Naive thymus-derived CD4-positive, alpha-beta T cell (primary cell): ENCODE measurements at regions not wholly inside any gene's neighbourhood (a gene's known extent, or its start where the extent isn't known, plus 50 kb on each side); places are given as distances from the start of the nearest gene placed in this dataset.

Source experiments
- ATAC-seq: fragments of 150-1000 bp; cut with Tn5 transposase; 2 replicates; pipeline ENCODE4 v1.10.0; 2021; ENCODE audit warnings: mild to moderate bottlenecking, moderate library complexity
- CTCF ChIA-PET: fragments of 350-600 bp; sonication (Branson Sonifier 250); formaldehyde crosslinking; loops from one replicate; lab custom pipeline; 2021; ENCODE audit warnings: antibody characterized with exemption; lab: Charles Lee
- POLR2A ChIA-PET: fragments of 350-600 bp; sonication (Branson Sonifier 250); formaldehyde crosslinking; loops from one replicate; lab custom pipeline; 2021; ENCODE audit warnings: antibody characterized with exemption, inconsistent platforms; lab: Charles Lee
- DNase-seq, 9 donors: peaks; one replicate each; pipeline versions ENCODE4 v3.0.0 to v3.0.0-alpha.2; 2020 to 2022; ENCODE audit warnings: mixed read lengths in 1 of 9
- H3K27ac ChIP-seq: one replicate; pipeline ENCODE4 v1.7.0; 2013; ENCODE audit warnings: mild to moderate bottlenecking, low read depth, low read length, moderate library complexity
- H3K27me3 ChIP-seq, 2 donors: one replicate each; pipeline ENCODE4 v1.7.0; 2013; ENCODE audit warnings: low read length in 2 of 2, mild to moderate bottlenecking in 2 of 2, moderate library complexity in 2 of 2; ENCODE audit not compliant: control insufficient read depth in 2 of 2, insufficient read depth in 2 of 2
- H3K36me3 ChIP-seq, 3 experiments: 1 replicate in 2 of 3; 2 replicates in 1 of 3; pipeline ENCODE4 v1.7.0; 2013; ENCODE audit warnings: low read length in 3 of 3, mild to moderate bottlenecking in 3 of 3, moderate library complexity in 1 of 3; ENCODE audit not compliant: insufficient read depth in 3 of 3, control insufficient read depth in 2 of 3
- H3K4me1 ChIP-seq, 2 donors: one replicate each; pipeline ENCODE4 v1.7.0; 2013; ENCODE audit warnings: low read length in 2 of 2, mild to moderate bottlenecking in 2 of 2, moderate library complexity in 1 of 2; ENCODE audit not compliant: control insufficient read depth in 2 of 2, insufficient read depth in 2 of 2
- H3K4me3 ChIP-seq: 2 replicates; pipeline ENCODE4 v1.7.0; 2013; ENCODE audit warnings: mild to moderate bottlenecking, low read length
- H3K9me3 ChIP-seq, 3 experiments: 1 replicate in 2 of 3; 2 replicates in 1 of 3; pipeline ENCODE4 v1.7.0; 2013; ENCODE audit warnings: low read length in 3 of 3; ENCODE audit not compliant: control insufficient read depth in 2 of 3
- H3K27ac Mint-ChIP-seq, 9 donors: one replicate each; pipeline ENCODE4 v1.8.0; 2020 to 2022; ENCODE audit warnings: mixed read lengths in 9 of 9, mild to moderate bottlenecking in 8 of 9, moderate library complexity in 5 of 9, inconsistent platforms in 2 of 9
- H3K27me3 Mint-ChIP-seq, 5 donors: one replicate each; pipeline ENCODE4 v1.8.0; 2021 to 2022; ENCODE audit warnings: mixed read lengths in 5 of 5, mild to moderate bottlenecking in 1 of 5
- H3K36me3 Mint-ChIP-seq, 5 donors: one replicate each; pipeline ENCODE4 v1.8.0; 2020 to 2022; ENCODE audit warnings: mixed read lengths in 5 of 5, mild to moderate bottlenecking in 3 of 5, inconsistent platforms in 1 of 5
- H3K4me1 Mint-ChIP-seq, 7 donors: one replicate each; pipeline ENCODE4 v1.8.0; 2020 to 2022; ENCODE audit warnings: mixed read lengths in 7 of 7, mild to moderate bottlenecking in 3 of 7, inconsistent platforms in 1 of 7
- H3K4me3 Mint-ChIP-seq, 10 donors: one replicate each; pipeline ENCODE4 v1.8.0; 2020 to 2022; ENCODE audit warnings: mild to moderate bottlenecking in 10 of 10, mixed read lengths in 10 of 10, moderate library complexity in 6 of 10, inconsistent platforms in 2 of 10
- H3K9me3 Mint-ChIP-seq, 11 donors: one replicate each; pipeline ENCODE4 v1.8.0; 2020 to 2022; ENCODE audit warnings: mixed read lengths in 11 of 11, mild to moderate bottlenecking in 4 of 11, inconsistent platforms in 1 of 11, moderate library complexity in 1 of 11
- intact Hi-C, 2 donors: fragments of 100-400 bp; cut with micrococcal nuclease; formaldehyde crosslinking; loops; one replicate each; pipeline ENCODE4 v1.15.1; 2023

DNA sequence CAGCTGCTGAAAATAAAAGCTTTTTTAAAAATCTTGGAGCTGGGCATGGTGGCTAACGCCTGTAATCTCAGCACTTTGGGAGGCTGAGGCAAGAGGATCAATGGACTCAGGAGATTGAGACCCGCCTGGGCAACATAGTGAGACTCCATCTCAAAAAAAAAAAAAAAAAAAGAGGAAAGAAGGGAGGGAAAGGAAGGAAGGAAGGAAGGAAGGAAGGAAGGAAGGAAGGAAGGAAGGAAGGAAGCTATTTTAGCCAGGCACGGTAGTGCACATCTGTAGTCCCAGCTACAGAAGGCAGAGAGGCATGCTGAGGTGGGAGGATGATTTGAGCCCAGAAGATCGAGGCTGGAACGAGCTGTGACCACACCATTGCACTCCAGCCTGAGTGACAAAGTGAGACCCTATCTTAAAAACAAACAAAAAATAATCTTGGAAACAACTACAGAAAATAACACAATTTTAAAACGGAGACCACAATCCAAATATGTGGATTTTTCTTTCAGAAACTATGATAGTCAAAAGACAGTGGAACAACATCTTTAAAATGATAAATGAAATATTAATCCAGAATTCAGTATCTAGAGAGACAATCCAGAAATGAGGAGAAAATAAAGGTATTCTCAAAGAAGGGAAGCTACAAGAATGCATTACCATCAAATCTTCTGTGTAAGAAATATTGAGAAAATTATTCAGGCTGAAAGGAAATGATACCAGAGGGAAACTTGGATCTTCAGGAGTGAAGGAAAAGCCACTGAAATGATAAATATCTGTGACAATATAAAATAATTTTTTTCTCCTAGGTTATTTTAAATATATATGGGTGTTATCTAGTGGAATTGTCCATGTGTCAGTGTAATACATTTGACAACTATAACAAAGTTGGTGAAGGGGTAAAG lies 182.0 kb downstream of the GPX5 start:
- peak overlapping the region in 1 of 9 donors; percentile 15 for H3K27ac Mint-ChIP-seq
- H3K36me3 Mint-ChIP-seq = peaks cover 3 to 26% (median 6%) of the 10 kb centered on the region in 5 donors
- H3K9me3 Mint-ChIP-seq = peaks cover 3 to 69% (median 34%) of the 10 kb centered on the region in 11 donors
- H3K4me3 ChIP-seq = no peak overlapping the region
- intact Hi-C loops = no loop called here
- H3K36me3 ChIP-seq = no peaks in the 10 kb centered on the region
- ChIA-PET POLR2A (no interaction called here), CTCF (no interaction called here)
- ATAC-seq (no peak), DNase-seq (no peak)
- peaks cover 0 to 13% (median 11%) of the 10 kb centered on the region in 7 donors for H3K4me1 Mint-ChIP-seq
- peaks cover 4 to 9% of the 10 kb centered on the region in 2 donors for H3K27me3 ChIP-seq
- peaks cover 0 to 31% (median 5%) of the 10 kb centered on the region in 3 experiments for H3K9me3 ChIP-seq
- no peak overlapping the region for H3K27ac ChIP-seq
- H3K4me3 Mint-ChIP-seq = peak overlapping the region in 1 of 10 donors; percentile 13
- H3K27me3 Mint-ChIP-seq = peaks cover 59 to 96% (median 84%) of the 10 kb centered on the region in 5 donors
- H3K4me1 ChIP-seq = no peaks in the 10 kb centered on the region

GRCh38 chr6:28709478-28710349 lies 184.0 kb downstream of the GPX5 start:
- Mint-ChIP-seq H3K4me1 (peaks cover 0 to 13% (median 11%) of the 10 kb centered on the region in 7 donors), H3K27me3 (peaks cover 49 to 86% (median 78%) of the 10 kb centered on the region in 5 donors), H3K36me3 (peaks cover 3 to 26% (median 6%) of the 10 kb centered on the region in 5 donors), H3K27ac (peak overlapping the region in 2 of 9 donors; percentile 3 to 35), H3K4me3 (peak overlapping the region in 9 of 10 donors; percentile 10 to 78 (median 48)), H3K9me3 (peaks cover 3 to 64% (median 32%) of the 10 kb centered on the region in 11 donors)
- DNase-seq (no peak), ATAC-seq (no peak)
- Histone ChIP-seq H3K27me3 (peaks cover 3 to 4% of the 10 kb centered on the region in 2 donors), H3K36me3 (no peaks in the 10 kb centered on the region), H3K4me1 (no peaks in the 10 kb centered on the region), H3K4me3 (no peak overlapping the region), H3K9me3 (peaks cover 0 to 31% (median 5%) of the 10 kb centered on the region in 3 experiments), H3K27ac (no peak overlapping the region)
- POLR2A ChIA-PET = no interaction called here
- intact Hi-C loops = no loop called here
- CTCF ChIA-PET = no interaction called here

GRCh38 chr6:28710466-28711191 lies 184.9 kb downstream of the GPX5 start:
- Histone ChIP-seq H3K27me3 (peaks cover 3 to 4% of the 10 kb centered on the region in 2 donors), H3K36me3 (no peaks in the 10 kb centered on the region), H3K27ac (no peak overlapping the region), H3K4me1 (no peaks in the 10 kb centered on the region), H3K4me3 (no peak overlapping the region), H3K9me3 (peaks cover 0 to 31% (median 5%) of the 10 kb centered on the region in 3 experiments)
- Mint-ChIP-seq H3K36me3 (peaks cover 3 to 26% (median 6%) of the 10 kb centered on the region in 5 donors), H3K9me3 (peaks cover 3 to 55% (median 34%) of the 10 kb centered on the region in 11 donors), H3K27me3 (peaks cover 52 to 86% (median 79%) of the 10 kb centered on the region in 5 donors), H3K27ac (no peak overlapping the region), H3K4me1 (peaks cover 0 to 13% (median 11%) of the 10 kb centered on the region in 7 donors), H3K4me3 (peak overlapping the region in 1 of 10 donors; percentile 69)
- POLR2A ChIA-PET = no interaction called here
- CTCF ChIA-PET = no interaction called here
- ATAC-seq (no peak), DNase-seq (no peak)
- intact Hi-C loops = no loop called here

DNA sequence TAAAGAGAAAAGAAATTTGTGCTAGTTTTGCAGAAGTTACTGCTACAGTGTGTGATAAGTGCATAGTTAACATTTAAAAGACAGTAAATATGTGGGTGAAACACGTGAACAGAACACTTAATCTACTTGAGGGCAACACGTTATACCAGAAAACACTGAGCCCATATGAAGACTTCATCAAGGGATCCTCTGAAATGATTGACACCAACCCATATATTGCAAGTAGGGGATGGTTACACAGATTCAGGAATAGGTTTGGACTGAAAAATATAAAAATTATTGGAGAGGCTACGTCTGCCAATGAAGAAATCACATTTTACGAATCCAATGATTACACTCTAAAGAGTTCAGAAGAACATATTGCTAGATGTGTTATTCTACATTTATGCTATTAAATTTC lies 185.6 kb downstream of the GPX5 start:
- ChIA-PET CTCF (no interaction called here), POLR2A (interaction anchor here (0.6 kb wide), 1 partner anchor 184 kb away, joined by 3 read pairs; no protein-coding TSS in a partner anchor)
- intact Hi-C loops = no loop called here
- Mint-ChIP-seq H3K9me3 (peaks cover 3 to 48% (median 31%) of the 10 kb centered on the region in 11 donors), H3K4me1 (peaks cover 0 to 13% (median 11%) of the 10 kb centered on the region in 7 donors), H3K4me3 (no peak overlapping the region), H3K27ac (no peak overlapping the region), H3K36me3 (peaks cover 3 to 26% (median 6%) of the 10 kb centered on the region in 5 donors), H3K27me3 (peaks cover 52 to 81% (median 73%) of the 10 kb centered on the region in 5 donors)
- Histone ChIP-seq H3K27ac (no peak overlapping the region), H3K36me3 (no peaks in the 10 kb centered on the region), H3K9me3 (peaks cover 0 to 31% (median 5%) of the 10 kb centered on the region in 3 experiments), H3K4me1 (no peaks in the 10 kb centered on the region), H3K27me3 (peaks cover 3 to 4% of the 10 kb centered on the region in 2 donors), H3K4me3 (no peak overlapping the region)
- DNase-seq (no peak), ATAC-seq (no peak)

- Histone ChIP-seq H3K4me3 (no peak overlapping the region), H3K4me1 (no peaks in the 10 kb centered on the region), H3K9me3 (peaks cover 0 to 31% (median 5%) of the 10 kb centered on the region in 3 experiments), H3K27ac (no peak overlapping the region), H3K27me3 (peaks cover 3 to 4% of the 10 kb centered on the region in 2 donors), H3K36me3 (no peaks in the 10 kb centered on the region)
- Mint-ChIP-seq H3K4me1 (peaks cover 0 to 13% (median 11%) of the 10 kb centered on the region in 7 donors), H3K36me3 (peaks cover 3 to 24% (median 6%) of the 10 kb centered on the region in 5 donors), H3K27me3 (peaks cover 56 to 81% (median 74%) of the 10 kb centered on the region in 5 donors), H3K27ac (no peak overlapping the region), H3K4me3 (no peak overlapping the region), H3K9me3 (peaks cover 3 to 42% (median 27%) of the 10 kb centered on the region in 11 donors)
- ATAC-seq (no peak), DNase-seq (peak in 1 of 9 donors; percentile 21)
- POLR2A ChIA-PET = interaction anchor here (0.6 kb wide), 1 partner anchor 184 kb away, joined by 3 read pairs; no protein-coding TSS in a partner anchor
- CTCF ChIA-PET = no interaction called here
- intact Hi-C loops = no loop called here
Measured at GRCh38 chr6:28711788-28712341, 186.2 kb downstream of the GPX5 start.
